ENCODE measurements at regions not wholly inside any gene's neighbourhood (a gene's known extent, or its start where the extent isn't known, plus 50 kb on each side); places are given as distances from the start of the nearest gene placed in this dataset.

GRCh38 chr12:65517656-65518210 is 239.2 kb downstream of the MSRB3 start:
- in situ Hi-C loops (cut with HindIII; ENCODE audit: low pct_unique_long_range_greater_than_20kb, low sequenced_read_pairs): no loop called here
- no peak for DNase-seq (ENCODE audit: low read depth, low spot score)

DNA sequence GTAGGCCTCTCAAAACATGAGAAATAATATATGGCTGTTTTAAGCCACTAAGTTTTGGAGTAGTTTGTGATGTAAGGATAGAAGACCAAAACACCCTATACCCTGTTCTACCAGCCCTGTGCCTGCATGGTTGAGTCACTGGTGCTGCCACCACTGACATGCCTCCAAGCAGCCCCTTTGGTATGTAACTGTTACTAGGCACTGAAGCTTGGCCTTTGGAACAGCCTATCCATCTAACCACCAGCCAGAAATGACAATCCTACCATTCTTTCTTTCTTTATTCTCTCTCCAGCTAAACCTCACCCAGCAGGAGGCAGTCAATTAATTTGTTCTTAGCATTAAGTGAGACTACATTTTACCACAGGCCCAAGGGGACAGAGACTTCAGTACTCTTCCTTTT is 240.3 kb downstream of the MSRB3 start:
- in situ Hi-C loops (cut with HindIII; ENCODE audit: low pct_unique_long_range_greater_than_20kb, low sequenced_read_pairs): no loop called here
- peak; percentile 17 for DNase-seq (ENCODE audit: low read depth, low spot score)

DNA sequence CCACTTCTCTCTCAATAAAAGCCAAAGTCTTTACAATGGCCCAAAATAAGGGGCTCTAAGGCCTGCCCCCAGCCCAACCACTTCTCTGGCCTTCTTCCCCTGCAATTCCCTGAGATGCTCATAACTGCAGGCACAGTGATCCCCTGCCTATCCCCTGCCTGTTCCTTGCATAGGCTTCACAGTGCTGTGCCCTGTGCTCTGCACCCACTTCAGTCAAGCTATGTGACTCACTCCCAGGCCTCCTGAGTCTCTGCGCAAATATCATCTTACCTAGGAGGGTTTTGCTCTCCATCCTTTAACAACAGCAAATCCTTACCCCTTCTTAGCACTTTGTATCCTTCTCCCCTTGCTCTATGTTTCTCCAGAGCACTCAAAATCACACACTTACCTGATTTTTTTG is 242.2 kb downstream of the MSRB3 start:
- in situ Hi-C loops (cut with HindIII; ENCODE audit: low pct_unique_long_range_greater_than_20kb, low sequenced_read_pairs): no loop called here
- DNase-seq (ENCODE audit: low read depth, low spot score): no peak

GRCh38 chr12:65522956-65523860 is 244.7 kb downstream of the MSRB3 start:
- no peak for DNase-seq (ENCODE audit: low read depth, low spot score)
- in situ Hi-C loops (cut with HindIII; ENCODE audit: low pct_unique_long_range_greater_than_20kb, low sequenced_read_pairs): no loop called here

- in situ Hi-C loops (cut with HindIII; ENCODE audit: low pct_unique_long_range_greater_than_20kb, low sequenced_read_pairs): no loop called here
- no peak for DNase-seq (ENCODE audit: low read depth, low spot score)
Measured at GRCh38 chr12:65524666-65525065, 246.2 kb downstream of the MSRB3 start.

DNA sequence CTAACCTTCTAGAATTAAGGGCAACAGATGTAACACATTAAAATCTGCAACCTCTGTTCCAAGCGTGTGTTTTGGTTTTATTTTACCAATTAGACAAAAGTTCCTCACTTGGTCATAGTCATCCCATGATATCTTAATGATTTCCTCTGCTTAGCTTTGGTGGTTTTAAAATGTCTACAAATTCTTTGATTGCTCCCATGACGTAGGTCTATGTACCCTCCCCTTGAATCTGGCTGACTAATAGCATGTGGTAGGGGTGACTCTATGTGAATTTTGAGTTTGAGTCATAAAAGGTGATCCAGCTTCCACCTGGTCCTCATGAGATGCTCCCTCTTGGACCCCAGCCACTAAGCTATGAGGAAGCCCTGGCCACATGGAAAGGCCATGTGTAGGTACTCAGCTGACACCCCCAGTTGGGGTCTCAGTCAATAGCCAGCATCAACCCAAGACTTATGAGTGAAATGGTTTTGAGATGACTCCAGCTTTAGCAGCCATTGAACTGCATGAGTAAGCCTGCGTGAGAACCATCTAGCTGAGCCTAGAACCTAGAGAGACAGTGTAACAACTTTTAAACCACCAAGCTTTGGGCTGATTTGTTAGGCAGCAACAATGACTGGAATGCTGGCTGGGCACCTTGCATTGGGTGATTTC is 247.1 kb downstream of the MSRB3 start:
- DNase-seq (ENCODE audit: low read depth, low spot score): no peak
- in situ Hi-C loops (cut with HindIII; ENCODE audit: low pct_unique_long_range_greater_than_20kb, low sequenced_read_pairs): no loop called here

DNA sequence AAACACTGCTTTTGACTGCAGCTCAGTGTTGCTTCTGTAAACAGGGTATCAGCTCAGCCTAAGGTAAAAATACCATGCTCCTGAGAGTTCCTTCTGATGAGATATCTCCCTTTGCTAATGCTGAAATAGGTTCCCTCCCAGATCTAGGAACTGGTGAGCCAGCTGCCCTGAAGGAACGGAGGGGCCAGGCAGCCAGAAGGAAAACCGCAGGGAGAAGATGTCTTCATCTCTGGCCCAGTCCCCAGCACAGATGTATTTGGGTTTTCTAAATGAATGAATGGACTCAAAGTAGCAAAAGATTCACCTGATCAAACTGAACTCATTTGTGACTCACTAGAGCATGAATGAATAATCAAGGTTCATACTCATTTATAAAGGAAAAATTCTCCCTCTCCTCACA is 247.8 kb downstream of the MSRB3 start:
- in situ Hi-C loops (cut with HindIII; ENCODE audit: low pct_unique_long_range_greater_than_20kb, low sequenced_read_pairs): no loop called here
- no peak for DNase-seq (ENCODE audit: low read depth, low spot score)

DNA sequence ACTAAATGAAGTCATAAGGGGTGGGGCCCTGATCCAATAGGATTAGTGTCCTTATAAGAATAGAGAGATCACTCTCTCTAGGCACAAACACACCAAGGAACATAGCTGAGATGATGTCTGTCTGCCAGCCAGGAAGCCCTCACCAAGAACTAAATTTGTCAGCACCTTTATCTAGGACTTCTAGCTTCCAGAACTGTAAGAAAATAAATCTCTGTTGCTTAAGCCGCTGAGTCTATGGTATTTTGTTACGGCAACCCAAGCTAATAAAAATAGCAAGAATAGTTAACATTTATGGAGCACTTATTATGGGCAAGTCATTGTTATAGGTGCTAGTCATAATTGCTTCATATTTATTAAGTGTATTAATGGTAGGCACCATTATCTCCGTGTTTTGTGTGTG is 249.6 kb downstream of the MSRB3 start:
- in situ Hi-C loops (cut with HindIII; ENCODE audit: low pct_unique_long_range_greater_than_20kb, low sequenced_read_pairs): no loop called here
- no peak for DNase-seq (ENCODE audit: low read depth, low spot score)

GRCh38 chr12:65529106-65529505 is 250.6 kb downstream of the MSRB3 start:
- DNase-seq (ENCODE audit: low read depth, low spot score): no peak

GRCh38 chr12:65529771-65530435 is 251.4 kb downstream of the MSRB3 start:
- DNase-seq (ENCODE audit: low read depth, low spot score): no peak
- in situ Hi-C loops (cut with HindIII; ENCODE audit: low pct_unique_long_range_greater_than_20kb, low sequenced_read_pairs): no loop called here

More at GRCh38 chr12:65529106-65529505, 250.6 kb downstream of the MSRB3 start:
- in situ Hi-C loops (cut with HindIII; ENCODE audit: low pct_unique_long_range_greater_than_20kb, low sequenced_read_pairs): no loop called here

- no peak for DNase-seq (ENCODE audit: low read depth, low spot score)
- in situ Hi-C loops (cut with HindIII; ENCODE audit: low pct_unique_long_range_greater_than_20kb, low sequenced_read_pairs): no loop called here
Measured at GRCh38 chr12:65532162-65532561, 253.7 kb downstream of the MSRB3 start.

DNA sequence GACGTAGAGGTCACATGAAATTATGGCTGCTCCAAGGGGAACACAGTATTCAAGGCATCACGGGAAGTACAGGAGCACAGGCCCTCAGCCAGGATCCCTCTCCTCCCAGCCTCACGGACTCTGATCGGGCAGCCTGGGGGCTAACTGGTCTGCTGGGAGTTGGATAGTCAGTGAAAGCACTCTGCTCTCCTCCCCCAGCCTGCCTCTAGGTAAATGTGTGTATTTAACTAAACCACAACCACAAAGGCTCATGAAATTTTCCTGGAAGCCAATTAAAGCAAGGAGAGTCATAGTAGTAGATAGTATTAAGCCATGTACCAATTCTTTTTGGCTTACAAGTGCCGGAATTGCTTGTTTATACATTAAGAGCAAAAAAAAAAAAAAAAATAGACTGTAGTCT is 254.3 kb downstream of the MSRB3 start:
- DNase-seq (ENCODE audit: low read depth, low spot score): peak; percentile 57
- in situ Hi-C loops (cut with HindIII; ENCODE audit: low pct_unique_long_range_greater_than_20kb, low sequenced_read_pairs): no loop called here

- peak; percentile 21 for DNase-seq (ENCODE audit: low read depth, low spot score)
Measured at GRCh38 chr12:65533177-65533883, 254.8 kb downstream of the MSRB3 start.

DNA sequence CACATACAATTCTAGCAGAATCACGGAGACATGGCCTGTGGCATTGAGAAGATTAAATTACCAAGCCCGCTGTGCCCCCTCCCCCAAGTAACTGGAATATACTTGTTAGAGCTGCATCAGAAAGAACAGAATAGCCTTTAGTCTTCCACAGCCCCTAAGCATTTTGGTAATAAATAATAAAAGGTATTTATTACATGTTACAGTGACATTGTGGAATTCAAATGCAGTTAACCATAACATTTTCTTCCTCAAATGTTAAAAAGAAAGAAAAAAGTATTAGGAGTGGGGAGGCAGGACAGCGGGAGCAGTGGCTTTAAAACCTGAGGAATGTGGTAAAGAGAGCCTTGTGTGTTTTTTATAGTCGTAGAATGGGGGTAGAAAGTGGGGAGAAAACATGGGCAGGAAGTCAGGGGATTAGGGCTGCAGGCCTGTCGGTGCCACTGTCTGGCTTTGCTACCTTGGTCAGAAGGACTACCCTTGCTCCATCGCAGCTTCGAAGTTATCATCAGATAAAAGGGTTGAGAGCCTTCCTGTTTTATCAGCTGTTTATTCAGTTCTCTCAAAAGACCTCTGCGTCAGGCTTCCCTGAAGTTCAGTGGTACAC is 255.9 kb downstream of the MSRB3 start:
- no peak for DNase-seq (ENCODE audit: low read depth, low spot score)
- in situ Hi-C loops (cut with HindIII; ENCODE audit: low pct_unique_long_range_greater_than_20kb, low sequenced_read_pairs): no loop called here

More at GRCh38 chr12:65533177-65533883, 254.8 kb downstream of the MSRB3 start:
- in situ Hi-C loops (cut with HindIII; ENCODE audit: low pct_unique_long_range_greater_than_20kb, low sequenced_read_pairs): no loop called here

DNA sequence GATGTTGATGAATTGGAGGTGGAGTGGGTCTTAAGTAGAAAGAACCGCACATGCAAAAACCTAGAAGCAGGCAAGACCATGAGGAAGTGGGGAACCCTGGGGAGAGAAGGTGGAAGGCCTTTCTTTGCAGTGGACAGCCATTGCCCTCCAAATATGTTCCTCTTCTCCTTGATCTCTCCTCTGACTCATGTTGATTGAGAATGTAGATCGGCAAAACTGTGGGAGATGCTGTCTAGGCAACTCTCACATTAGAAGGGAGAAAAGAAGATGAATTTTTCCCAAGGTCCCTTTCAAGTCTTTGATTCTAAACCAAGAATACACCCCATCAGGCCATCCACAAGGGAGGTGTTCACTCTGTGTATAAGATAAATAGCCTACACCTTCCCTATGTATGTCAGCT is 257.5 kb downstream of the MSRB3 start:
- in situ Hi-C loops (cut with HindIII; ENCODE audit: low pct_unique_long_range_greater_than_20kb, low sequenced_read_pairs): no loop called here
- DNase-seq (ENCODE audit: low read depth, low spot score): no peak

DNA sequence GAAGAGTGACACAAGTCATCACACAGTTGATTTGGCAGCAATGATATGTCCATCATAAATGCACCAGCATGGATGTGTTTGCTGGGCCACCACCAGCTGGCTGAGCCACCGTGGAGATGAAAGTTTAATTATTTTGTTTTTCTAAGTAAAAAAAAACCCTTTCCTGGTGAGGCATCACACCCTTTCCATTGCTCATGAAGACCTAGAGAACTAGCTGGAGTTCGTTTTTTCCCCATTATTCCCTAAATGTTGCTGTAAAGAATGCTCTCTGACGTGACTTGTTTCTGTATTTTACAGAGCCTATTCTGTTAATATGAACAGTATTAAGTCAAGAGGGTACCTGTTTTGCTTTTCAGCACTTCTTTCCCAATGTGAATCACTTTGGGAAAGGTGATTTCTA is 257.9 kb downstream of the MSRB3 start:
- in situ Hi-C loops (cut with HindIII; ENCODE audit: low pct_unique_long_range_greater_than_20kb, low sequenced_read_pairs): no loop called here
- no peak for DNase-seq (ENCODE audit: low read depth, low spot score)
